RWPE1 (cell line): ENCODE measurements at regions not wholly inside any gene's neighbourhood (a gene's known extent, or its start where the extent isn't known, plus 50 kb on each side); places are given as distances from the start of the nearest gene placed in this dataset.

Source experiments
- CTCF ChIA-PET: fragments of 350-600 bp; sonication (Branson Sonifier 250); formaldehyde crosslinking; extraction: SDS; loops from one replicate; lab custom pipeline; 2021; lab: Yijun Ruan, JAX
- POLR2A ChIA-PET: fragments of 400-600 bp; formaldehyde crosslinking; extraction: SDS; loops from one replicate; lab custom pipeline; 2020; ENCODE audit warnings: antibody characterized with exemption; ENCODE audit not compliant: low non-redundant PET; lab: Yijun Ruan, JAX
- DNase-seq: peaks from one replicate; pipeline ENCODE4 v3.0.0; 2012; ENCODE audit warnings: low spot score
- H3K27ac ChIP-seq: fragments of 450-650 bp; 2 replicates; pipeline ENCODE4 v1.5.1; 2017
- CTCF ChIP-seq: fragments of 450-650 bp; conservative IDR thresholded peaks from 2 replicates; pipeline ENCODE4 v1.5.1; 2017; ENCODE audit warnings: low read depth, mild to moderate bottlenecking

GRCh38 chr3:110293660-110294059 lies 778.0 kb upstream of the NECTIN3 start:
- no peak overlapping the region for H3K27ac ChIP-seq
- no peak for TF ChIP-seq CTCF
- POLR2A ChIA-PET = no interaction called here
- DNase-seq = no peak
- CTCF ChIA-PET = interaction anchor here (0.6 kb wide), 1 partner anchor 485 kb away, joined by 4 read pairs; no protein-coding TSS in a partner anchor

GRCh38 chr3:110296885-110297284 lies 774.7 kb upstream of the NECTIN3 start:
- no peak for TF ChIP-seq CTCF
- H3K27ac ChIP-seq = no peak overlapping the region
- DNase-seq = no peak
- CTCF ChIA-PET = no interaction called here
- POLR2A ChIA-PET = no interaction called here

GRCh38 chr3:110301781-110302180 lies 769.8 kb upstream of the NECTIN3 start:
- CTCF ChIA-PET = no interaction called here
- POLR2A ChIA-PET = no interaction called here
- no peak for TF ChIP-seq CTCF
- no peak overlapping the region for H3K27ac ChIP-seq
- DNase-seq = no peak

- POLR2A ChIA-PET = no interaction called here
- TF ChIP-seq CTCF = no peak
- no peak overlapping the region for H3K27ac ChIP-seq
- CTCF ChIA-PET = interaction anchor here (0.6 kb wide), 1 partner anchor 128 kb away, joined by 3 read pairs; no protein-coding TSS in a partner anchor
- no peak for DNase-seq
Measured at GRCh38 chr3:110307065-110307809, 764.4 kb upstream of the NECTIN3 start.

- no peak for TF ChIP-seq CTCF
- ChIA-PET CTCF (no interaction called here), POLR2A (no interaction called here)
- H3K27ac ChIP-seq = no peak overlapping the region
- no peak for DNase-seq
Measured at GRCh38 chr3:110311541-110311940, 760.1 kb upstream of the NECTIN3 start.

GRCh38 chr3:110314512-110315114 lies 757.0 kb upstream of the NECTIN3 start:
- ChIA-PET POLR2A (no interaction called here), CTCF (interaction anchor here (0.5 to 1.2 kb wide), 11 partner anchors 9 to 975 kb away, joined by 3 to 5 read pairs (median 4); no protein-coding TSS in a partner anchor)
- peak; percentile 28 for DNase-seq
- TF ChIP-seq CTCF = peak; percentile 74
- H3K27ac ChIP-seq = no peak overlapping the region
